ENCODE measurements at regions not wholly inside any gene's neighbourhood (a gene's known extent, or its start where the extent isn't known, plus 50 kb on each side); places are given as distances from the start of the nearest gene placed in this dataset.
"Not testable (repeated sequence)": the region's sequence is repeated elsewhere in the genome, so short reads cannot be mapped to it uniquely, and the experiment has no call there.

GRCh38 chr17:51472670-51473205 is 212.4 kb downstream of the UTP18 start:
- no peaks in the 10 kb centered on the region for H3K9me3 ChIP-seq
- H3K36me3 ChIP-seq = no peaks in the 10 kb centered on the region
- H3K27me3 ChIP-seq = no peaks in the 10 kb centered on the region
- H3K4me3 ChIP-seq = no peak overlapping the region
- no peak overlapping the region for H3K27ac ChIP-seq
- 83 to 85% methylated on average over 2 of the region's 2 CpGs for WGBS, 2 donors
- TF ChIP-seq EP300 (IDR thresholded peaks at IDR 0.05) (no peak), CTCF (IDR thresholded peaks at IDR 0.05) (no peak), POLR2A (IDR thresholded peaks at IDR 0.05) (no peak)
- H3K4me1 ChIP-seq = no peaks in the 10 kb centered on the region
- no peak for DNase-seq (ENCODE audit: low spot score in 2 of 2)

DNA sequence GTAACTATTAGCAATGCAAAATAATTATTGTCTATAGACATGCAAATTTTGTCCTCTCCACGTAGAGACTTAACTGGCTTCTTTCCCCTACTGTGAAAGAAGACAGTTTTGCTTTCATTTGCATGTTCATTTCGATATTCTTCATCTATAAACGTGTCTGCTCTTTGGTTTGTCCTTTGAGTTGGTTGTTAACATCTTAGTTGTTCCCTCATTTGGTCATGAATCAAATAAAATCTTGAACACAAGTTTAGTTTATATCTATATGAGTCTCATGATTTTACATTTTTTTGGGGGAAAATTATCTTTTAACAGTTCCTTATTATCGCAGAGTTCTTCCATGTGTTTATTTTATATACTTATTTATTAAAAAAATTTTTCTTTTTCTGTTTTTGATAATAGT is 214.4 kb downstream of the UTP18 start:
- Histone ChIP-seq H3K9me3 (no peaks in the 10 kb centered on the region), H3K4me1 (no peaks in the 10 kb centered on the region), H3K27me3 (no peaks in the 10 kb centered on the region), H3K27ac (no peak overlapping the region), H3K4me3 (no peak overlapping the region), H3K36me3 (no peaks in the 10 kb centered on the region)
- 54 to 59% methylated on average over 4 of the region's 4 CpGs for WGBS, 2 donors
- no peak for DNase-seq (ENCODE audit: low spot score in 2 of 2)
- TF ChIP-seq EP300 (IDR thresholded peaks at IDR 0.05) = no peak
- no peak for TF ChIP-seq CTCF (IDR thresholded peaks at IDR 0.05)
- TF ChIP-seq POLR2A (IDR thresholded peaks at IDR 0.05) = no peak

GRCh38 chr17:51475730-51476129 is 215.4 kb downstream of the UTP18 start:
- TF ChIP-seq POLR2A (IDR thresholded peaks at IDR 0.05) (no peak), CTCF (IDR thresholded peaks at IDR 0.05) (no peak), EP300 (IDR thresholded peaks at IDR 0.05) (no peak)
- WGBS, 2 donors = 51 to 60% methylated on average over 5 of the region's 5 CpGs
- no peak overlapping the region for H3K4me3 ChIP-seq

GRCh38 chr17:51479303-51479702 is 219.0 kb downstream of the UTP18 start:
- Histone ChIP-seq H3K4me3 (no peak overlapping the region), H3K27me3 (no peaks in the 10 kb centered on the region), H3K27ac (no peak overlapping the region), H3K9me3 (peaks cover 0 to 15% (median 5%) of the 10 kb centered on the region in 4 donors), H3K36me3 (no peaks in the 10 kb centered on the region), H3K4me1 (no peaks in the 10 kb centered on the region)
- no peak for DNase-seq (ENCODE audit: low spot score in 2 of 2)
- WGBS, 2 donors = 64 to 71% methylated on average over 4 of the region's 4 CpGs
- TF ChIP-seq EP300 (IDR thresholded peaks at IDR 0.05) (no peak), POLR2A (IDR thresholded peaks at IDR 0.05) (no peak), CTCF (IDR thresholded peaks at IDR 0.05) (no peak)

More at GRCh38 chr17:51475730-51476129, 215.4 kb downstream of the UTP18 start:
- Histone ChIP-seq H3K27ac (no peak overlapping the region), H3K27me3 (no peaks in the 10 kb centered on the region), H3K4me1 (no peaks in the 10 kb centered on the region), H3K9me3 (peaks cover 0 to 2% (median 0%) of the 10 kb centered on the region in 4 donors), H3K36me3 (no peaks in the 10 kb centered on the region)
- DNase-seq (ENCODE audit: low spot score in 2 of 2) = no peak

GRCh38 chr17:51481370-51481769 is 221.0 kb downstream of the UTP18 start:
- H3K27ac ChIP-seq = no peak overlapping the region
- TF ChIP-seq POLR2A (IDR thresholded peaks at IDR 0.05) = no peak
- no peak for TF ChIP-seq EP300 (IDR thresholded peaks at IDR 0.05)
- TF ChIP-seq CTCF (IDR thresholded peaks at IDR 0.05) = no peak
- no peaks in the 10 kb centered on the region for H3K36me3 ChIP-seq
- WGBS, 2 donors = 64 to 70% methylated on average over 2 of the region's 2 CpGs
- no peaks in the 10 kb centered on the region for H3K4me1 ChIP-seq
- H3K4me3 ChIP-seq = no peak overlapping the region
- peaks cover 0 to 15% (median 5%) of the 10 kb centered on the region in 4 donors for H3K9me3 ChIP-seq
- no peaks in the 10 kb centered on the region for H3K27me3 ChIP-seq
- DNase-seq (ENCODE audit: low spot score in 2 of 2) = no peak

DNA sequence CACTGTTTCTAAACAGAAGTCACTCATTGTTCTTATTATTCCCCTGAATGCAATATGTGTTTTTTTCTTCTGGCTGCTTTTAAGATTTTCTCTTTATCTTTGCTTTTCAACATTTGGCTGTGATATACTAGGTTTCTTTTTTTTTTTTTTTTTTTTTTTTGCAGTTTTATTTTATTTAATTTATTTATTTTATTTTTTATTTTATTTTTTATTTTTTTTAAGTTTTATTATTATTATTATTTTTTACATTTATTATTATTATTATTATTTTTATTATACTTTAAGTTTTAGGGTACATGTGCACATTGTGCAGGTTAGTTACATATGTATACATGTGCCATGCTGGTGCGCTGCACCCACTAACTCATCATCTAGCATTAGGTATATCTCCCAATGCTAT is 221.9 kb downstream of the UTP18 start:
- not testable (repeated sequence) for H3K4me1 ChIP-seq; DNase-seq (ENCODE audit: low spot score in 2 of 2); H3K4me3 ChIP-seq; H3K36me3 ChIP-seq; H3K27me3 ChIP-seq; H3K27ac ChIP-seq
- 95 to 100% methylated on average over 1 of the region's 1 CpG for WGBS, 2 donors
- peaks cover 0 to 15% (median 5%) of the 10 kb centered on the region in 4 donors for H3K9me3 ChIP-seq
